Epithelial cell of proximal tubule (primary cell): ENCODE measurements at regions not wholly inside any gene's neighbourhood (a gene's known extent, or its start where the extent isn't known, plus 50 kb on each side); places are given as distances from the start of the nearest gene placed in this dataset.
"Not testable (repeated sequence)": the region's sequence is repeated elsewhere in the genome, so short reads cannot be mapped to it uniquely, and the experiment has no call there.

Experiments used
- DNase-seq: peaks from one replicate; pipeline ENCODE4 v3.0.0-alpha.2; 2011; ENCODE audit warnings: low read depth
- H3K4me3 ChIP-seq: 2 replicates; pipeline ENCODE4 v1.5.1; 2011; ENCODE audit warnings: low read depth, mild to moderate bottlenecking, low read length
- TF ChIP-seq, protein P1 (sequence below): conservative IDR thresholded peaks from 2 replicates; pipeline ENCODE4 v1.5.1; 2012; ENCODE audit warnings: low read depth, mild to moderate bottlenecking, low read length

GRCh38 chr22:35154937-35155387, 89.0 kb downstream of the ISX start:
- no peak for DNase-seq
- H3K4me3 ChIP-seq = no peak overlapping the region
- TF ChIP-seq, protein P1, sequence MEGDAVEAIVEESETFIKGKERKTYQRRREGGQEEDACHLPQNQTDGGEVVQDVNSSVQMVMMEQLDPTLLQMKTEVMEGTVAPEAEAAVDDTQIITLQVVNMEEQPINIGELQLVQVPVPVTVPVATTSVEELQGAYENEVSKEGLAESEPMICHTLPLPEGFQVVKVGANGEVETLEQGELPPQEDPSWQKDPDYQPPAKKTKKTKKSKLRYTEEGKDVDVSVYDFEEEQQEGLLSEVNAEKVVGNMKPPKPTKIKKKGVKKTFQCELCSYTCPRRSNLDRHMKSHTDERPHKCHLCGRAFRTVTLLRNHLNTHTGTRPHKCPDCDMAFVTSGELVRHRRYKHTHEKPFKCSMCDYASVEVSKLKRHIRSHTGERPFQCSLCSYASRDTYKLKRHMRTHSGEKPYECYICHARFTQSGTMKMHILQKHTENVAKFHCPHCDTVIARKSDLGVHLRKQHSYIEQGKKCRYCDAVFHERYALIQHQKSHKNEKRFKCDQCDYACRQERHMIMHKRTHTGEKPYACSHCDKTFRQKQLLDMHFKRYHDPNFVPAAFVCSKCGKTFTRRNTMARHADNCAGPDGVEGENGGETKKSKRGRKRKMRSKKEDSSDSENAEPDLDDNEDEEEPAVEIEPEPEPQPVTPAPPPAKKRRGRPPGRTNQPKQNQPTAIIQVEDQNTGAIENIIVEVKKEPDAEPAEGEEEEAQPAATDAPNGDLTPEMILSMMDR = peak; percentile 89

GRCh38 chr22:35155403-35156025, 89.6 kb downstream of the ISX start:
- DNase-seq = no peak
- TF ChIP-seq, protein P1 = peak; percentile 3
- no peak overlapping the region for H3K4me3 ChIP-seq

GRCh38 chr22:35156945-35157344, 91.0 kb downstream of the ISX start:
- TF ChIP-seq, protein P1 = no peak
- no peak overlapping the region for H3K4me3 ChIP-seq
- no peak for DNase-seq

DNA sequence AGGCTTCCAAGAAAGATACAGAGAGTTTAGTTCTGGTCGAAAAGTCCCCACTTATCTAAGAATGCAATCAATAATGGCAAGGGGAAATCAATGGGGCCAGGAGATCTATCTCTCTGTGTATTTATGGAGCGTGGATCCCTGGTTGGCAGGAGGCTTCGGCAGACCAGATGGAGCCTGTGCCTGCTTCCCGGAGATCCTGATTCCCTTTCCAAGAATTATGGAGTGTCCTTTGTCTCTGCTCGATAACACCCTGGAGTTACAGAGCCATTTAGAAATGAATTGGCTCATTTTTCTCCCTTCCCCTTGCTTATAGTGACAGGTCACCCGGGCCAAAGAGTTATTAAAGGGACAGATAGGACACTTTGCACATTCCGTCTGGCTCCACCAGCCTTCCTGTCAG, 92.4 kb downstream of the ISX start:
- no peak overlapping the region for H3K4me3 ChIP-seq
- TF ChIP-seq, protein P1 = no peak
- DNase-seq = no peak

GRCh38 chr22:35159343-35159742, 93.4 kb downstream of the ISX start:
- no peak overlapping the region for H3K4me3 ChIP-seq
- TF ChIP-seq, protein P1 = no peak
- no peak for DNase-seq

- TF ChIP-seq, protein P1 = no peak
- no peak overlapping the region for H3K4me3 ChIP-seq
- no peak for DNase-seq
These were observed 94.3 kb downstream of the ISX start for GRCh38 chr22:35160268-35160667.

GRCh38 chr22:35165896-35166295, 91.4 kb upstream of the HMGXB4 start:
- not testable (repeated sequence) for H3K4me3 ChIP-seq, DNase-seq
